PC-3 (cell line): ENCODE measurements at regions not wholly inside any gene's neighbourhood (a gene's known extent, or its start where the extent isn't known, plus 50 kb on each side); places are given as distances from the start of the nearest gene placed in this dataset.

Source experiments
- EZH2 ChIP-seq: fragments of 300-600 bp; sonication (generic); IDR thresholded peaks from one replicate; pipeline ENCODE4 v1.6.1; 2017; ENCODE audit warnings: antibody characterized with exemption, mild to moderate bottlenecking, low read length; ENCODE audit not compliant: unreplicated experiment
- EZH2phosphoT487 ChIP-seq: fragments of 300-600 bp; sonication (generic); IDR thresholded peaks from 2 replicates; pipeline ENCODE4 v1.6.1; 2018; ENCODE audit warnings: mild to moderate bottlenecking, antibody characterized with exemption, low read length, borderline replicate concordance
- TF ChIP-seq, protein P1 (sequence below): fragments of 300-600 bp; sonication (generic); conservative IDR thresholded peaks from 2 replicates; pipeline ENCODE4 v1.5.1; 2017; ENCODE audit warnings: antibody characterized with exemption, low read depth, mild to moderate bottlenecking, low read length

GRCh38 chr3:54003136-54003535 lies 111.5 kb upstream of the SELENOK start:
- TF ChIP-seq, protein P1, sequence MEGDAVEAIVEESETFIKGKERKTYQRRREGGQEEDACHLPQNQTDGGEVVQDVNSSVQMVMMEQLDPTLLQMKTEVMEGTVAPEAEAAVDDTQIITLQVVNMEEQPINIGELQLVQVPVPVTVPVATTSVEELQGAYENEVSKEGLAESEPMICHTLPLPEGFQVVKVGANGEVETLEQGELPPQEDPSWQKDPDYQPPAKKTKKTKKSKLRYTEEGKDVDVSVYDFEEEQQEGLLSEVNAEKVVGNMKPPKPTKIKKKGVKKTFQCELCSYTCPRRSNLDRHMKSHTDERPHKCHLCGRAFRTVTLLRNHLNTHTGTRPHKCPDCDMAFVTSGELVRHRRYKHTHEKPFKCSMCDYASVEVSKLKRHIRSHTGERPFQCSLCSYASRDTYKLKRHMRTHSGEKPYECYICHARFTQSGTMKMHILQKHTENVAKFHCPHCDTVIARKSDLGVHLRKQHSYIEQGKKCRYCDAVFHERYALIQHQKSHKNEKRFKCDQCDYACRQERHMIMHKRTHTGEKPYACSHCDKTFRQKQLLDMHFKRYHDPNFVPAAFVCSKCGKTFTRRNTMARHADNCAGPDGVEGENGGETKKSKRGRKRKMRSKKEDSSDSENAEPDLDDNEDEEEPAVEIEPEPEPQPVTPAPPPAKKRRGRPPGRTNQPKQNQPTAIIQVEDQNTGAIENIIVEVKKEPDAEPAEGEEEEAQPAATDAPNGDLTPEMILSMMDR: no peak
- TF ChIP-seq EZH2phosphoT487 (no peak), EZH2 (no peak)
